ENCODE measurements at regions not wholly inside any gene's neighbourhood (a gene's known extent, or its start where the extent isn't known, plus 50 kb on each side); places are given as distances from the start of the nearest gene placed in this dataset.
"Not testable (repeated sequence)": the region's sequence is repeated elsewhere in the genome, so short reads cannot be mapped to it uniquely, and the experiment has no call there.

- DNase-seq (ENCODE audit: low read depth) = not testable (repeated sequence)
Observed at GRCh38 chr6:120930500-120930899, 403.8 kb downstream of the TBC1D32 start.

DNA sequence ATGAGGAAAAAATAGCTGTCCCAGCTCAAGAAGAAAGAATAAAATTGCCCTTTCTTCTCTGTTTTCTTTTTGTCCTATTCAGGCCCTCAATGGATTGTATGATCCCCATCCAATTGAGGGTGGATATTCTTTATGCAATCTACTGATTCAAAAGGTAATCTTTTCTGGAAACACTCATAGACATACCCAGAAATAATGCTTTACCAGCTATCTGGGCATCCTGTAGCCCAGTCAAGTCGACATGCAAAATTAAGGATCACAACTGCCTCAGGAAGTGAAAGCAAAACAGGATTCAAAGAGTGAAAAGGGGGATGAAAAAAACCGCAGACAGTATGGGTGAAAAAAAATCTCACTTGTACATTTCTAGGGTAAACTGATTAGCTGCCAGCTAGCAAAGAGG lies 410.1 kb downstream of the TBC1D32 start:
- no peak for DNase-seq (ENCODE audit: low read depth)

- no peak for DNase-seq (ENCODE audit: low read depth)
Observed at GRCh38 chr6:120918137-120918536, 416.1 kb downstream of the TBC1D32 start.

- no peak for DNase-seq (ENCODE audit: low read depth)
Observed at GRCh38 chr6:120916844-120917243, 417.4 kb downstream of the TBC1D32 start.

DNA sequence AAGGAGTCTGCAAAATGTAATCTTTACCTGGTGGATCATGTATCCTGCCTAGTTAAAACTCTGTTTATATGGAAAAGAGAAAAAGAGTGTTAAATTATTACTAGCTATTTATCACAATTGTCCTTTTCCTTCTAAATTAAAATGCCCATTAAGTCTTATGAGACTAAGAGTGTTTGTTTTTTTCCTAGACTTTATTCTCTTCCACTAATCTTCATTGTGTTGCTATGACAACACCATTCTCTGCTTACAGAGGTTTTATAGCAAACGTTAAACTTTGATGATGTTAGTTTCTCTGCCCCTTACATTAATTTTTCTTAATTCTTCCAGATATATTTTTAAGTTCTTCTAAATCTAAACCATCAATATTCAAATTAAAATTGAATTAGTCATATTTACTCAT lies 420.8 kb downstream of the TBC1D32 start:
- no peak for DNase-seq (ENCODE audit: low read depth)

DNA sequence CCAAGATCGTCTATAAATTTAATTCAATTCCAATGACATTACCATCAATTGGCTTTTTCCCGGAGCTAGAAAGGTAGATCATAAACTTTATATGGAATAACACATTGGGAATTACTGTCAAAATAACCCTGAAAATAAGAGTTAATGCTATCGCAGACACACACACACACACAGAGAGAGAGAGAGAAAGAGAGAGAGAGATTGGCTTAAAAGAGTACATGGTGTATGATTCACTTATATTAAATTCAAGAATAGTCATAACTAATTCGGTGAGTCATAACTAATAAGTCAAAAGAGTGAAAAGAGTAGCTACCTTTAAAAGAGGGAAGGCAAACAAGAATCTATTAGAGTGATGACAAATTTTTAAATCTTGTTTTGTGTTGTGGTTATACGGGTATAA lies 425.5 kb downstream of the TBC1D32 start:
- no peak for DNase-seq (ENCODE audit: low read depth)

GRCh38 chr6:120903836-120904235 lies 430.4 kb downstream of the TBC1D32 start:
- no peak for DNase-seq (ENCODE audit: low read depth)

- DNase-seq (ENCODE audit: low read depth) = no peak
Observed at GRCh38 chr6:120899932-120900331, 434.3 kb downstream of the TBC1D32 start.

- DNase-seq (ENCODE audit: low read depth) = no peak
Observed at GRCh38 chr6:120894077-120894476, 440.2 kb downstream of the TBC1D32 start.

- no peak for DNase-seq (ENCODE audit: low read depth)
Observed at GRCh38 chr6:120876931-120877330, 457.3 kb downstream of the TBC1D32 start.

DNA sequence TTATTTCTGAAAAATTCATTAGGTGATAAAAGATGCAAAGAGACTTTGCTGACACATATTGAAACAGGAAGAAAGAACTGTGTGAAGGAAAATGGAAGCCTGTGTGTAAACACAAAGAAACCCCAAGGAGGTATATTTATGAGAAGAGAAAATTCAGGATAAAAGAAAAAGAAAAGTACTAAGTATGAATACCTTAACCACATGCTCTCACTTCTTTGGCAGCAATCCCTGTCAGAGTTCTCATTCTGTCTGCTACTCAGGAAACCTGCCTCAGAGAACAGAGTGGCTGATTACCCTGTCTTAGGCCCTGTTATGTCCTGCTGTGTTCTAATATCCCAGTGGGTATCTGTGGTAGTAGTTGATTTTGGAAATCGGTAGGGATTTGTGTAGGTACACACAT lies 457.9 kb downstream of the TBC1D32 start:
- no peak for DNase-seq (ENCODE audit: low read depth)

DNA sequence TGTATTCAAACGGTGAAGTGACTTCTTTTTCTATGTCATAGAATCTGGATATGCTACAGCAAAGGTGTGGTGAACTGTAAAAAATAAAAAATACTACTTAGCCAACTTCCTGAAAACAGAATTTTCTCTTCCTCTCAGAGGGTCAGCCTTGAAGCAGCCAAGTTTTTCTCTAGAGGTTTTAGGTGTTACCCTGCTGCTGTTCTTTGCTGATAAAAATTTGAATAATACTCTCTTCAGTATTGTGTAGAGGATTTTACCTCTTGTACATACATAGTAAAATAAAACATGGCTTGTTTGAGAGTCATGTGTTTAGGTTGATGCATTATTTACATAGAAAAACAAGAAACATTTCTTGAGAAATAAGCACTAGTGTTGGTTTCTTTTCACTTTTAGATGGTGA lies 458.4 kb downstream of the TBC1D32 start:
- no peak for DNase-seq (ENCODE audit: low read depth)

- DNase-seq (ENCODE audit: low read depth) = no peak
Observed at GRCh38 chr6:120874422-120874821, 459.9 kb downstream of the TBC1D32 start.

DNA sequence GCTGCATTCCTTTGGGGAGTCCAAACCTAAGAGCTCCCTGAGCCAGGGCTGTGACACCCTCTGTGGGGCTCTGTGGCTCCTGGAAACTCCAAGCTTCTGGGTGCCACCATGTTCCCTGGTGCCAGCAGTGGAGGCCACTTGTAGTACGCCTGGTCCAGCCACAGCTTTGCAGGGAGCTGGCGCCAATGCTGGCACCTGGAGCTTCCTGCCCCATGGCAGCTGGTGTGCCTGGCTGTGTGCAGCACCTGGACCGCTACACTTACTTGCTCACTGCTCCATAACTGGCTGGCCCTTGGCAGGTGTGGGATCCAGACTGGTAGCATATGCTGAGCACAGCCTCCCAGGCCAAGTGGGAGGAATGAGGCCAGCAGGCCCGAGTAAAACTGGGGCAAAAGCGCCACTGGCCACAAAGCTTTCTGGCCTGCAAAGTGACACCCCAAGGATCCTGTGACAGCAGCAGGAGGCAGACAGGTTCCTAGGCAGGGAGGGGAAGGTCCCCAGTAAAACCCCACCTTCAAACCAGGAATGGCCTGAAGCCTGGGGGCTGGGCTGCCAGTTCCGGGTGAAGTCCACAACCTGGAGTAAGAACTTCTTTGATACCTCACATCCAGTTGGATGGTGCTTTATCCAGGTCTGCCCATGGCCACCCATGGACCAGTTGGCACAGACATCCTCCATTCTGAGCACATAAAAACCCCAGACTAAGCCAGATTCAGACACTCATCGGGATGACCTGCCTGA lies 461.0 kb downstream of the TBC1D32 start:
- no peak for DNase-seq (ENCODE audit: low read depth)

DNA sequence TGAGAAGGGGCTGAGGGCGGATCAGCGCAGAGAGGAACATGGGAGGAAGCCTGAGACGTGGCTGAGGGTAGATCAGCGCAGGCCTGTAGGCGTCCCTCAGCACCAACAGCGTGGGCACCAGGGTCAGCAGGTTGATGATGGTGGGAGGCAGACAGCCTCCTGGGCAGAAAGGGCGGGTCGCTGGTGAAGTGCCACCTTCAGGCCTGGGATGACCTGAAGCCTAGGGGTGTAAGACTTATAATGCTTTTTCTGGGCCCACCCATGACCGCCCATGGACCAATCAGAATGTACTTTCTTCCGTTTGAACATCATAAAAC lies 462.1 kb downstream of the TBC1D32 start:
- no peak for DNase-seq (ENCODE audit: low read depth)

DNA sequence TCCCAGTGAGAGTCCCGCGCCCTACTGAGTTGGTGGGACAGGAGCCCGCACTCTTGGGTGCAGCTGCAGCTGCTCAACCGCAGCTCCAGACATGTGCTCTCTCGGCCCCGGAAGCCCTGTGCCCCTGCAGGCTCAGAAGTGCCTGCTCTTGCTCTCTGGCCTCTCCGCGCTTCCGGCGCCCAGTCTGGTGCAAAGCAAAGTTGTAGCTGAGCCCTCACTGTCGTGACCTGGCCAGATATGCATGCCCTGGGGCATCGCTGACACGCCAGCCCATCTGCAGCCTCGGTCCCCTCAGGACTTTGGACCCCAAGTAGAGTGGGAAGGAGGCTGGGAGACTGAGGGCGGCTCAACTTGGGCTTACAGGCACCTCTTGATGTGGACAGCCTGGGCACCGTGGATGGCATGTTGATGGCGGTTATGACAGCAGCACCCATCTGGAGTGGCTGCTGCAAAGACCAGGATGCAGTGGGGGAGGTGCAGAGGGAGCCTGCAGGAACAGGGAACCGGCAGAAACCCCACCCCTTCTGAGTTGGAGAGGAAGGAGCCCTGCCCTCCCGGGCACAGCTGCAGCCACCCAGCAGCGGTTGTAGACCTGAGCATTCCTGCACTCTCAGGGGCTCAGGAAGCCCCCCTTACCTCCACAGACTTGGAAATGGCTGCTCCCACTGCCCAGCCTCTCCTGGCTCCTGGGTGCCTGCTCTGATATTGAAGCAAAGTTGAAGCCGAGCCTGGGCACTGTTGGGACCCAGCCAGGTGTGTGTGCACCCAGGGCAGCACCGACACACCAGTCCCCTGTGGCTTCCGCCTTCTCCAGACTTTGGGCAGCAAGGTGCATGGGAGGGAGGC lies 462.6 kb downstream of the TBC1D32 start:
- DNase-seq (ENCODE audit: low read depth) = no peak

DNA sequence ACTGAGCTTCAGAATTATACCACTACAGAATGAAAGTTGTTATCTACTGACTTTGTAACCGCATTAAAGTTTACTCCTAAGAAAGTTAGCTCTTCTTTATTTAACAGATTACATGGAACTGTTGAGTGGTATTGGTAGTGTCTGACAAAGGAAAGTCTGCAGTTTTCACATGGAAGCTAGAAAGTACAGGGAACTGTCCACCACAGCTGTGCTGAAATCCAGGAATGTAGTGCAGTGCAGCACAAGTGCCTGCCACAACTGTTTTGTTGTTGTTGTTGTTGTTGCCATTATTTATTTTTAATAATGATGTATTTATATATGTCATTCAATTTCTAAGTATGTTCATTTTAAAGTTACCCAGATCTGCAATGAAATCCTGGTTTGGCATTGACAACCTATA lies 464.9 kb downstream of the TBC1D32 start:
- no peak for DNase-seq (ENCODE audit: low read depth)

- DNase-seq (ENCODE audit: low read depth) = no peak
Observed at GRCh38 chr6:120857422-120857821, 476.9 kb downstream of the TBC1D32 start.

- no peak for DNase-seq (ENCODE audit: low read depth)
Observed at GRCh38 chr6:120854583-120854982, 479.7 kb downstream of the TBC1D32 start.

GRCh38 chr6:120853489-120853888 lies 480.8 kb downstream of the TBC1D32 start:
- DNase-seq (ENCODE audit: low read depth) = no peak

DNA sequence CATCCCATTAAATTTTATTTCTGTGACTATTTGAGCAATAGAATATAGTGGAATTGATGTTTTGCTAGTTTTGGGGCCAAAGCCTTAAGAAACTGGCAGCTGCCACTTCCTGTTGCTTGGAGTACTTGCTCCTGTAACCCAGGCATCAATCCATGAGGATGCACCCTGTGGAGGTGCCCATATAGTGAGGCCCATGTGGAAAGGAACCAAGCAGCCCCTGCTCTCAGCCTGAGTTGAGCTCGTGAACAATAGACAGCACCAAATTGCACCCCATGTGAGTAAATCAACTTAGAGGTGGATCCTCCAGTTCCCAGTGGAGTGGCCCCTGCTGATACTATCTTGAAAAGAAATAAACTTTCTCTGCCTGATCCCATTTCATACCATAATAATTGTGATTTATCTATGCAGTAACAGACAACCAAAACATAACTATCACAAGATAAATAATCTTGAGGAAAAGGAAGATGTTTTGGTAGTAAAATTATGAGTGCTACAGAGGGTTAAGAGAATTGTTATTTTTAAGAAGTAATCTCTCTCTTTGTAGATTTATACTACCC lies 481.9 kb downstream of the TBC1D32 start:
- DNase-seq (ENCODE audit: low read depth) = no peak

- no peak for DNase-seq (ENCODE audit: low read depth)
Observed at GRCh38 chr6:120826253-120826652, 508.0 kb downstream of the TBC1D32 start.

DNA sequence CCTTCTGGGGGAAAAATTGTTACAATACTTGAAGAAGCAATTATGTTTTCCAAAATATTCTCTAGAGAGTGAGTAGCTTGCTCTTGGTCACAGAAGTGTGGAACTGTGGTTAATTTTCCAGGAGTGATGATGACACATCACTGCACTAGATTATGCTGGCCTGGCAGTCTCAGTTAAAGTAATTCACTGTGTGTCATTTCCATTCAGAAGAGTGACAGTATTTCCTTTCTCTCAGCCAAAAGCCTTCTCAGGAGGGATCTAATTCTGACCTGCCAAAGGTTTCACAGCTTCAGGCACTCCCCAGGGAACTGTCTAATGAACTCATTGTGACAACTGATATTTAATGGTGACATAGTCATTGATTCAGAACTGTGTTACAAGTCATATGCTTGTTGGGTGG lies 517.5 kb downstream of the TBC1D32 start:
- DNase-seq (ENCODE audit: low read depth) = no peak
